Activated CD4-positive, alpha-beta memory T cell treated with anti-CD3 and anti-CD28 coated beads, Interleukin-2, amount 10 ng/mL, durations not matched to agents 7 days and 5 days (primary cell): ENCODE measurements at regions not wholly inside any gene's neighbourhood (a gene's known extent, or its start where the extent isn't known, plus 50 kb on each side); places are given as distances from the start of the nearest gene placed in this dataset.

Source experiments
- CTCF ChIA-PET: fragments of 350-600 bp; sonication (Branson Sonifier 250); formaldehyde crosslinking; loops from one replicate; lab custom pipeline; 2021; ENCODE audit warnings: antibody characterized with exemption, inconsistent platforms; lab: Charles Lee
- POLR2A ChIA-PET: fragments of 350-600 bp; sonication (Branson Sonifier 250); formaldehyde crosslinking; loops from one replicate; lab custom pipeline; 2021; ENCODE audit warnings: antibody characterized with exemption; lab: Charles Lee
- DNase-seq: peaks from one replicate; pipeline ENCODE4 v3.0.0-alpha.2; 2020
- H3K27ac Mint-ChIP-seq: one replicate; pipeline ENCODE4 v1.8.0; 2021; ENCODE audit warnings: mild to moderate bottlenecking, mixed read lengths
- H3K27me3 Mint-ChIP-seq: one replicate; pipeline ENCODE4 v1.8.0; 2021; ENCODE audit warnings: mixed read lengths
- H3K36me3 Mint-ChIP-seq: one replicate; pipeline ENCODE4 v1.8.0; 2021; ENCODE audit warnings: low read depth, mixed read lengths
- H3K4me1 Mint-ChIP-seq: one replicate; pipeline ENCODE4 v1.8.0; 2021; ENCODE audit warnings: mixed read lengths
- H3K4me3 Mint-ChIP-seq: one replicate; pipeline ENCODE4 v1.8.0; 2021; ENCODE audit warnings: mild to moderate bottlenecking, mixed read lengths
- H3K9me3 Mint-ChIP-seq: one replicate; pipeline ENCODE4 v1.8.0; 2021; ENCODE audit warnings: mixed read lengths

DNA sequence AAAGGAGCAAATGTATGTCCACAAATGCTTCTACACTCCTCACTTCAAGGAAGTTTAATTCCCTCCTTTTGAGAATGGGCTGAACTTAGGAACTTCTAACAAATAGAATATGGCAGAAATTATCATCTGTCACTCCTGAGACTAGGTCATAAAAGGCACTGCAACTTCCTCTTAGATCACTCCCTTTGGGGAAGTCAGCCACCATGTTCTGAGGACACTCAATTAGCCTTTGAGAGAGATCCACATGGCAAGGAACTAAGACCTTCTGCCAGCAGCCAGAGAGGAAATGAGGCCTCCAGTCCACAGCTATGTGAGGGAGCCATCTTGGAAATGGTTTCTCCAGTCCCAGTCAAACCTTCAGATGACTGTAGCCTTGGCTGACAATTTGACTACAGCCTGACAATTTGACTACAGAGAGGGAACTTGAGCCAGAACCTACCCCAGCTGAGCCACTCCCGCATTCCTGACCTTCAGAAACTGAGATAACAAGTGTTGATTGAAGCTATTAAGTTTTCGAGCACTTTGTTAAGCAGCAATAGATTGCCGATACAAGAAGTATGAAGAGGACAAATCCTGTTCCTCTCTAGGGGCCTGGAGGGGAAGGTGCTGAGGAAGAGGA, 113.4 kb upstream of the SEC14L1 start:
- H3K4me1 Mint-ChIP-seq: no peaks in the 10 kb centered on the region
- H3K27me3 Mint-ChIP-seq: no peaks in the 10 kb centered on the region
- H3K9me3 Mint-ChIP-seq: peaks cover 6% of the 10 kb centered on the region
- H3K4me3 Mint-ChIP-seq: no peak overlapping the region
- DNase-seq: no peak
- H3K27ac Mint-ChIP-seq: no peak overlapping the region
- no peaks in the 10 kb centered on the region for H3K36me3 Mint-ChIP-seq
- ChIA-PET POLR2A (no interaction called here), CTCF (no interaction called here)

DNA sequence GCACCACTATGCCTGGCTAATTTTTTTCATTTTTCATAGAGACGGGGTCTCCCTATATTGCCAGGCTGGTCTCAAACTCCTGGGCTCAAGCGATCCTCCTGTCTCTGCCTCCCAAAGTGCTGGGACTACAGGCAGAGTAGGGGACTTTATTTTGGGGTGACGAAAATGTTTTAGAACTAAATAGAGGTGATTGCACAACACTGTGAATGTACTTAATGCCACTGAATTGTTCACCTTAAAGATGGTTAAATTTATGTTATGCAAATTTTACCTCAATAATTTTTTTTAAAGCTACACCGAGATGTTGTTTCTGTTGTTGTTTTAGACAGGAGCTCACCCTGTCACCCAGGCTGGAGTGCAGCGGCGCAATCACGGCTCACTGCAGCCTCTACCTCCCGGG, 111.9 kb upstream of the SEC14L1 start:
- H3K4me1 Mint-ChIP-seq: no peaks in the 10 kb centered on the region
- POLR2A ChIA-PET: no interaction called here
- no peaks in the 10 kb centered on the region for H3K36me3 Mint-ChIP-seq
- no peak overlapping the region for H3K4me3 Mint-ChIP-seq
- H3K9me3 Mint-ChIP-seq: peaks cover 6% of the 10 kb centered on the region
- CTCF ChIA-PET: interaction anchor here (0.6 kb wide), 1 partner anchor 191 kb away, joined by 3 read pairs; no protein-coding TSS in a partner anchor
- H3K27ac Mint-ChIP-seq: no peak overlapping the region
- no peaks in the 10 kb centered on the region for H3K27me3 Mint-ChIP-seq
- no peak for DNase-seq

DNA sequence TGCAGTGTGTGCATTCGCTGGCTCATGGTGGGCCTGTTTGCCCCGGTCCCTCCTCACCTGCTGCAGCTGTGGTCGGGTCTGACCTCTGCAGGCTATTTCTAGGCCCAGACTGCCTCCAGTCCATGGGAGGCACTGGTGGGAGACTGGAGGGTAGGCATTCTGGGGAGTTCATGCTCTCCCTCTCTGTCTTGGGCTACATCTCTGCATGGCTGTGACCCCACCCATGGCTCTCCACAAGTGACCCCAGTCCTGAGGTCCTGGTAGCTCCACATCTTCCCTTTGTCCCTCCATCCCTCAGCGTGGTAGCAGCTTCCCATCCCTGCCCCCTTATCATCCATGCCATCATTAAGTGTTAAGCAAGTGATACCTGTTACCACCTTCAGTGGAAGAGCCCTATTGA, 107.8 kb upstream of the SEC14L1 start:
- no peak overlapping the region for H3K4me3 Mint-ChIP-seq
- peaks cover 20% of the 10 kb centered on the region for H3K27me3 Mint-ChIP-seq
- H3K27ac Mint-ChIP-seq: no peak overlapping the region
- no peaks in the 10 kb centered on the region for H3K4me1 Mint-ChIP-seq
- ChIA-PET POLR2A (no interaction called here), CTCF (no interaction called here)
- H3K36me3 Mint-ChIP-seq: no peaks in the 10 kb centered on the region
- peaks cover 6% of the 10 kb centered on the region for H3K9me3 Mint-ChIP-seq
- no peak for DNase-seq

DNA sequence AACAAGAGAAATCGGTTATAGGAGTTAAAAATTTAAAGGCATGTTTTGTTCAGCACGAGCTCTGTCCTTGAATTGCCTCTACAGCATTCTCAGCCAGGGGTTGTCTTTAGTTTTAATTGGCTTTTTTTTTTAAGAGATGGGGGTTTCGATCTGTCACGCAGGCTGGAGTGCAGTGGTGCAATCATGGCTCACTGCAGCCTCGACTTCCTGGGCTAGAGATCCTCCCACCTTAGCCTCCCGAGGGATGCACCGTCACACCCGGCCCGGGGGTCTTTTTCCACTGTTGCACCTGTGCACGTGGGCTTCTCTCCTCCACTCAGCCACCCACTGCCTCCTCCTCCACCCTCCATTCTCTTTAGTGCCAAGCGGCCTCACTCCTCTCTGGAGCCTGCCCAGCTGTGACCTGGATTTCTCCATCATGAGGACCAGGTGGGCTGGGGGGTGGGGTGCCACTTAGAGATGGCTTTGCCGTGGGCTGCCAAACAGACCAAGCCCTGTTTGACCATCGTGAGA, 106.8 kb upstream of the SEC14L1 start:
- H3K4me3 Mint-ChIP-seq: no peak overlapping the region
- peaks cover 20% of the 10 kb centered on the region for H3K27me3 Mint-ChIP-seq
- peaks cover 3% of the 10 kb centered on the region for H3K9me3 Mint-ChIP-seq
- ChIA-PET POLR2A (no interaction called here), CTCF (no interaction called here)
- no peaks in the 10 kb centered on the region for H3K36me3 Mint-ChIP-seq
- no peak overlapping the region for H3K27ac Mint-ChIP-seq
- H3K4me1 Mint-ChIP-seq: no peaks in the 10 kb centered on the region
- DNase-seq: no peak

DNA sequence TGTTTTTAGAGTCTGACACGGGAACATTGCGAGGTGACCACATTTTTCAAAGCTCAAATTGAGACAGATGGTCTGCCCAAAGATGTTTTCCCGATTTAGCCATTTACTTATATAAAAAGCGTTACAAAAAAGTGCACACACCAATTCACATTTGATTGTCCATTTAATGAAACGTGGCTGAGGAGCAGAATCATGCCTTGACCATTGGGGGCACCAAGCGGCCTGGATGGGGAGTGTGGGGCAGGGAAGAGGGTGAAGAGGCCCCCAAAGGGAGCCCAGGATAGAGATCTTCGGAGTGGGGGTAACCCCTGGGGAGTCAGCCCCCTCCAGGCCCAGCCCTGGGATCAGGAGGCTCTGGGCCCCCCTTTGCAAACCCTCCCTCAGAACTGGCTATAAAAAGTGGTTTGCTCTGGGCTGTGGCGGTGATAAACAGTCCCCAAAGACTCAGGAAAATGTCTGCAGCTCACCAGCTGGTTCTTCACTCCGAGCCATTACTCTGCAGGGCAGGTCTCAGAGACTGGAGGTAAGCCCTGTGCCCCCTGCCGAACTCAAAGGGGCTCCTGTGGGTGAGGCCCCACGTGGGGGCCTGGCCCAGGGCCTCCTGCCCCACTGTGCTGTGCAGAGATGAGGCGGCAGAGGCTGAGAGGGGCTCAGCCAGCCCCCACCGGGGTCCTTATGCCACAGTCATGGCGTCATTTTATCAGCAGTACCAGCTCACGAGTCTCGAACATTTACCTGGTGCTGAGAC, 105.9 kb upstream of the SEC14L1 start:
- DNase-seq: no peak
- POLR2A ChIA-PET: no interaction called here
- Mint-ChIP-seq H3K36me3 (no peaks in the 10 kb centered on the region), H3K27me3 (peaks cover 20% of the 10 kb centered on the region), H3K27ac (no peak overlapping the region), H3K4me3 (no peak overlapping the region), H3K9me3 (peaks cover 3% of the 10 kb centered on the region), H3K4me1 (no peaks in the 10 kb centered on the region)
- CTCF ChIA-PET: interaction anchor here (1.1 to 2.2 kb wide), 2 partner anchors 21 to 167 kb away, joined by 3 to 9 read pairs; partner anchors contain the start of gene MGAT5B

DNA sequence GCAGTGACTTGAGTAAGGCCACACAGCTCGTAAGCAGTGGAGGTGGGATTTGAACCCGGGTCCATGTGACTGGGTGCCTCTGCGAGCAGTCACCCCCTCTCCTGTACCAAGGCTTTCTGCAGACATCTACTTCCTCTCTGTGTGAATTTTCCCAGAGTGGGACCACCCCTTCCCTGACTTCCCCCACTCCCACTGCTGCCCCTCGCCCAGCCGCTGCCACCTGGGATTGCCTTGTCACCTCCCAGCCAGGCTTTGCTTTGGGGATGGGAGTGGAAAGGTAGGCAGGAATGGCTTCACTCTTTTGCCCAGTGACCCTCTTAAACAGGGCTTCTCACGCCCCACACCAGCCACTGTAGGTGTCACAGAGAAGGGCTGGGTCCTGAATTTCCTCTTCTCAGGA, 105.2 kb upstream of the SEC14L1 start:
- no peaks in the 10 kb centered on the region for H3K4me1 Mint-ChIP-seq
- no peak for DNase-seq
- H3K27ac Mint-ChIP-seq: no peak overlapping the region
- no peaks in the 10 kb centered on the region for H3K36me3 Mint-ChIP-seq
- ChIA-PET POLR2A (no interaction called here), CTCF (interaction anchor here (1.1 to 2.2 kb wide), 2 partner anchors 20 to 167 kb away, joined by 3 to 9 read pairs; partner anchors contain the start of gene MGAT5B)
- no peak overlapping the region for H3K4me3 Mint-ChIP-seq
- peaks cover 3% of the 10 kb centered on the region for H3K9me3 Mint-ChIP-seq
- peaks cover 20% of the 10 kb centered on the region for H3K27me3 Mint-ChIP-seq

DNA sequence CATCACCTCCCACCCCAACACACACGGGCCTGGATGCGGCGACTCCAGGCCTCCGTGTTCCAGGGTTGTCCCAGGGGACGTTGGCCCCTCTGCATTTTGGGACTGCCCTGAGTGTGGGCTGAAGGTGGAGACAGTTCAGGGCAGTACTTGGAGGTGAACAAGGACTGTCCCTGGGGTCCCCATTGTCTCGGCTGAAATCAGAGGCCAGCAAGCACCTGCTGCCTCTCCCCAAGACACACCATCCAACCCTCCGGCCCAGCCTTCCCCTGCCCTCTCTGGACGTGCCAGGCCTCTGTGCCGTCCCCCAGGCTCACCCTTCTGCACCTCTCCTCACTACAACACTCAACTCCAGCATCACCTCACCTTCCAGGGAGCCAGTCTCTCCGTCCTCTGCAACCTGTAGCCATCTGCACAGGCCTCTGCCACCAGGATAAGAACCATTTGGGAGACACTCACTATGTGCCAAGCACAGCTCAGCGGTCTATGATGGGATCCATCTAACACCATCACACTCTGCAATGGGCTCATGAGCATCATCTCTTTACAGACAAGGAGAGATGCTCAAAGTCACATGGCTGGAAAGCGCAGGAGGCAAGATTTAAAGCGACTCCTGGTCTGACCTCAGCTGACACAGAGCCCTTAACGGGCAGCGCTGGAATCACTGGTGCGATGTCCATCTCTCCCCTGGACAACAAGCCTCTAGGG, 104.5 kb upstream of the SEC14L1 start:
- CTCF ChIA-PET: interaction anchor here (2.2 kb wide), 1 partner anchor 20 kb away, joined by 9 read pairs; no protein-coding TSS in a partner anchor
- H3K27me3 Mint-ChIP-seq: peaks cover 20% of the 10 kb centered on the region
- no peak overlapping the region for H3K4me3 Mint-ChIP-seq
- H3K27ac Mint-ChIP-seq: no peak overlapping the region
- POLR2A ChIA-PET: no interaction called here
- no peak for DNase-seq
- no peaks in the 10 kb centered on the region for H3K36me3 Mint-ChIP-seq
- peaks cover 3% of the 10 kb centered on the region for H3K9me3 Mint-ChIP-seq
- H3K4me1 Mint-ChIP-seq: no peaks in the 10 kb centered on the region

DNA sequence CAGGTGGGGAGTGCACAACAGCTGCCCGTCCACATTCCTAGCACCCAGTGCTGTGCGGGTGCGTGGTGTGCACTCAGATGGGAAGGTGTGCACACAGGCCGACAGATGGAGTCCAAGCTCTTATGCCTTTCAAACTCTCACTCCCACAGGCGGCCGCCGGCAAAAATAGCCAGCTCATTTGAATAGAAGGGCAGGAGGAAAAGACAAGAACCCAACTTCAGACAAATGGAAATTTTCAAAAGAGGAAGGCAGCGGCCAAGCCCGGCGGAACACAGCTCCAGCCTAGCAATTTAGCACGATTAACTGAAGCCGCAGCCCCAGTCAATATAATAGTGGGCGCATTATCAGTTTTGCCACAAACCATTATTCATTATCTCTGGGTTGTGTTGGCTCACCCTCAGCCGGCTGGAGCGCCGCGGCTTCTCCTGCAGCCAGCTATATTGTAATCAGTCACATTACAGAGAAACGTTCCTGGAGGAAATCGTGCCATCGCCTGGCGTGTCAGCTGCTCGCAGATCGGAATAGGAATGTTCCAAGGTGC, 103.9 kb upstream of the SEC14L1 start:
- CTCF ChIA-PET: interaction anchor here (0.6 to 2.2 kb wide), 2 partner anchors 19 to 976 kb away, joined by 3 to 9 read pairs; no protein-coding TSS in a partner anchor
- Mint-ChIP-seq H3K9me3 (peaks cover 2% of the 10 kb centered on the region), H3K27ac (no peak overlapping the region)

DNA sequence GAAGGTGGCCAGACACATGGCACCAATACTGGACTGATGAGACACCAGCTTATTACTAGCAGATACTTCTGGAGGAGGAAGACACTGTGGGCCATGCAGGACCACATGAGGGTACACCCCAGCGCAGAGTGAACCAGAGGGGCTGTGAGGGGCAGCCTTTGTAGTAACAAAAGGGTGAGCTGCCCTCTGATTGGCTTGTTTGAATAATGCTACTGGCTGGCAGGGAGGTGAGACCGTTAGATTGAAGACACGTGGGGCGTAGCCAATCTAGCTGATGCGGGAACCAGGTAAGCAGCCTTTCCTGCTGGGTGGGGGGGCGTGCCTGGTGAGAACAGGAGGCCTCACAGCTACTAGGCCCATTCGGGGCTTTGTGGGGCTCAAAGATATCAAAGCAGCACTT, 102.8 kb upstream of the SEC14L1 start:
- DNase-seq: no peak
- no peaks in the 10 kb centered on the region for H3K4me1 Mint-ChIP-seq
- H3K27ac Mint-ChIP-seq: no peak overlapping the region
- H3K36me3 Mint-ChIP-seq: no peaks in the 10 kb centered on the region
- CTCF ChIA-PET: interaction anchor here (1.2 kb wide), 2 partner anchors 14 to 18 kb away, joined by 4 read pairs; no protein-coding TSS in a partner anchor
- POLR2A ChIA-PET: no interaction called here
- peaks cover 20% of the 10 kb centered on the region for H3K27me3 Mint-ChIP-seq
- no peaks in the 10 kb centered on the region for H3K9me3 Mint-ChIP-seq
- H3K4me3 Mint-ChIP-seq: no peak overlapping the region

More for the DNA sequence above, 103.9 kb upstream of the SEC14L1 start:
- POLR2A ChIA-PET: interaction anchor here (0.6 kb wide), 1 partner anchor 147 kb away, joined by 3 read pairs; no protein-coding TSS in a partner anchor
- Mint-ChIP-seq H3K36me3 (no peaks in the 10 kb centered on the region), H3K27me3 (peaks cover 20% of the 10 kb centered on the region), H3K4me1 (no peaks in the 10 kb centered on the region), H3K4me3 (no peak overlapping the region)
- no peak for DNase-seq

DNA sequence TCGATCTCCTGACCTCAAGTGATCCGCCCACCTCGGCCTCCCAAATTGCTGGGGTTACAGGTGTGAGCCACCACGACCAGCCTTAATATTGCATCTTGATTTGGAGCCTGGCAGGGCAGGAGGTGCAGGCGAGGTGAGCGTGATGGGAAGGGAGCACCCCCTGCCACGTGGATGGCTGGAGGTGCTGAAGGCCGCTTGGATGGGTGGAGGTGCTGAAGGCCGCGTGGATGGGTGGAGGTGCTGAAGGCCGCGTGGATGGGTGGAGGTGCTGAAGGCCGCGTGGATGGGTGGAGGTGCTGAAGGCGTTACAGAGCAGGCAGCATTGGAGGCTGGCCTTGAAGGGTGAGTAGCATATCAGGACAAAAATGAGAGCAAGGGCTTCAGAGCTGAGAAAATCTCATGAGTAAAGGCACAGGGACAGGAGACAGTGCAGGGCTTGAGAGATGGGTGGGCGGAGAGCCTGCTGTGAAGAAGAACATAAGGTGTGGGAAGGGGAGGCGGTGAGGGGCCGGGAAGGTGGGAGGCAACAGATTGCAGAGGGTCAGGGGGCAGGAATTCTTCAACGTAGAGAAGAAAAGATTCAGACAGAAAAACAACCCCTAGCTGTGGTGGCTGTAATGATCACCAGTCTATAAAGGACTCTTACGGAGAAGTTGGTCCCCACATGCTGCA, 101.7 kb upstream of the SEC14L1 start:
- Mint-ChIP-seq H3K27ac (no peak overlapping the region), H3K27me3 (peaks cover 20% of the 10 kb centered on the region), H3K4me3 (no peak overlapping the region), H3K4me1 (no peaks in the 10 kb centered on the region), H3K36me3 (no peaks in the 10 kb centered on the region), H3K9me3 (no peaks in the 10 kb centered on the region)
- CTCF ChIA-PET: interaction anchor here (1.2 kb wide), 1 partner anchor 17 kb away, joined by 4 read pairs; no protein-coding TSS in a partner anchor
- DNase-seq: no peak
- POLR2A ChIA-PET: no interaction called here

DNA sequence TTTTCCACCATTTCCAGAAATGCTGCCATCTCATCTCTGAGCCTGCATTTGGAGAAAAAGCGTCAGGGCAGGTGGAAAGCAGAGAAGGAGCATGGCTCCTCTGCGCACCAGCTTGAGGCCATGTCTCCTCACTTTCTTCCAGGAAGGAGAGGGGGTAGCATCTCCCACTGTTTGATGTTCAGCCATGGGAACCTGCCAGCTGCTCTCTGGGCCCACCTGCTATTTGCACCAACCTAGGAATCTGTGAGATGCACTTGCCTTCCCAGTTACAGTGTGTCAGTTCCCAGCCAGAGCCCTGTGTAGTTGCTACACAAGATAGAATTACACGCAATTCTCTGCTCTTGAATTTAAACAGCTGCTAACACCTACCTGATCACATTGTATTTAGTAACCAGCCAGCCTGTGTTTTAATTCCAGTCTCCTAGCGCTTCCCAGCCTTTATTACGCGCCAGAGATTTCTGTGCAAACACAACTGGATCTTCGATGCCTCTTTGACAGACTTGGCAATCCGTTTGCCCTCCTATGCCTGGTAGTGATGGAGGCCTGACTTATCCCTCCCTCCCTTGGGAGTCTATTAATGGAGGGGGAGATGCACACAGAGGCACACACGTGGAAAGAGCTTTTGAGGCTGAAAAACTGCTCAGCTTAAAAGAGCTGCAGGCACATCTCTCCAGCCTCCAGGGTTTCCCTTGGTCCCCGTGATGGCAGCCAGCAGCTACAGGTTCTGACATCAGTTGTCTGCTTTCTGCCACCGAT, 98.1 kb upstream of the SEC14L1 start:
- ChIA-PET CTCF (no interaction called here), POLR2A (no interaction called here)
- H3K4me1 Mint-ChIP-seq: no peaks in the 10 kb centered on the region
- no peaks in the 10 kb centered on the region for H3K9me3 Mint-ChIP-seq
- no peak for DNase-seq
- H3K27me3 Mint-ChIP-seq: peaks cover 3% of the 10 kb centered on the region
- H3K36me3 Mint-ChIP-seq: no peaks in the 10 kb centered on the region
- no peak overlapping the region for H3K4me3 Mint-ChIP-seq
- no peak overlapping the region for H3K27ac Mint-ChIP-seq
